ENCODE measurements at regions not wholly inside any gene's neighbourhood (a gene's known extent, or its start where the extent isn't known, plus 50 kb on each side); places are given as distances from the start of the nearest gene placed in this dataset.

DNA sequence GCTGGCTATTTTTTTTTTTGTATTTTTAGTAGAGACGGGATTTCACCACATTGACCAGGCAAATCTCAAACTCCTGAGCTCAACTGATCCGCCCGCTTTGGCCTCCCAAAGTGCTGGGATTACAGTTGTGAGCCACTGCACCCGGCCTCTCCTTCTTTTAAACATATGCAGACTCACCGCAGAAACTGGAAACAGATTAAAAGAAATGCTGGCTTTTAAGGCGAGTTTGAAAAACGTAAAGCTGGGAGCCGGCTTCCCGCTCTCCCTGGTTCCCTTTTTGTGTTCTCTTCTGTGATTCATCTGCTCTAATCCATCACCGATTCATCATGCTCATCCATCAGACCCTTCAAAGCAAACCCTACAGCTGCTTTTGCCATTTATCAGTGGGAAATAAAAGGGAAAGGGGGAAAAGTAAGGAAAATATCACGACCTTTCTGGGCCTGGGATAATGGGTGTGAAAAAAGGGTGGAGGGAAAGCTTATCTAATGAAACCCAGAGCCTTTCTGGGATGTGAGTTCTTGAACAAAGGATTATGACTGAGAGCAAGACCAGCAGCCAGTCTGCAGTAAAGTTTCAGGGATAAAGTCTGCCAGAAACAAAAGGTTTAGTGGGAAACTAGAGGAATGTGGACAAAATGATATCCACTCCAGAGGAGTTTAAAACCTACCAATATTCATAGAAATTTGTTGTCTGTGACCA is 92.3 kb upstream of the LRIG1 start:
- DNase-seq (ENCODE audit: low read depth in 2 of 2) = no peak

DNA sequence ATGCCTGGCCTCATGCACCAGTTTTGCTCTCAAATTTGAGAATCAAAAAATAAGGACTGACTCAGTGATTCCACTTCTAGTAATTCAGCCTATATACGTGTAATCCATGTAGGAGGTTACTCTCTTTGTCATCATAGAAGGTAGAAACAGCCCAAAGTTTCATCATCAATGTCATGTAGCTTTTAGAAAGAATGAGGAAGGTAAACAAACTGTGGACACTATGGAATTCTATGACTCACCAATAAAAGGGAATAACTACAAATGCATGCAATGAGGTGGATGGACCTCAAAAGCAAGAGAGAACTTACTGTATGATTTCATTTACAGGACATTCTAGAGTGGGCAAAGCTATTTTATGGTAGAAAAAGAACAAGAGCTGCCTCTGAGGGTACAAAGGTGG is 93.2 kb upstream of the LRIG1 start:
- no peak for DNase-seq (ENCODE audit: low read depth in 2 of 2)

DNA sequence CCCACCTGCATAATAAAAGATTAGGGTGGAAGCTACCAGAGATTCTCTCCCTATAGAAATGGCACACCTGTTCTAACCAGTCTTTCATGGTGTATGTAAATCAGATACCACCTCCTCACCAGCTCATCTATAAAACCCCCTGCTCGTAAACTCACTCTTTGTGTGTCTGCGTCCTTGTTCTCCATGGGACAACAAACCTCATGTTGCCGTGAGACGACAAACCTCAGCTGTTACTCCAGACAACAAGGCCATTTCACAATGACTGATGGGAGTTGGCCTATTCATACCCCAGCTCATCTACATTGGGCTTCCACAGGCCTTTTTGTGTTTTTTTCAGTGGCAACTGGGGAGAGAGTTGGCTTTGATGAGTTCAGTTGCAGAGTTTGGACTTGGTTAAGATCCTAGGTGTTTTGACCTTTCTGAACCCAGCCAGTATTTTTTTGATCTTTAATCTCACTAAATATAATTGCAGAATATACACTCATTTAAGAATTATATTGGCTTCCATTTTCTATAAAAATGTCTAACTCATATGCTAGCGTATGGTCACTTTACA is 96.6 kb upstream of the LRIG1 start:
- DNase-seq (ENCODE audit: low read depth in 2 of 2) = no peak

DNA sequence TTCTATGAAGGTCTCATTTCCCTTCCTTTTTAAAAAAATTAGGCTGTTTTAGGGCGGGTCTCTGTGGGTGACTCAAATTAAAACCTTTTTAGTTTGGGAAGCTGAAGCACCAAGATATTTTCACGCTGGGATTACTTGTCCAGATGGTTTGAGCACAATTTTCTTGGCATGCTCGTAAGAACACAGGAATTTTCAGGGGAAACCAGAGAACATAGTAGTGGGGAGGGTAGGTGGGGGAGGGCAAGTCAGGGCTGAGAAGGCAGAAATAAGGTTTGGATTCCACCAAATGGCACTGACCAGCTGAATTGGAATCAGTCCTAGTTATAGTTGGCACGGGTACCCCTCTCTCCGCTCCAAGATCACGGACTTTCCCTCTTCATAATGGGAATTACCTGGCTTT is 97.3 kb upstream of the LRIG1 start:
- no peak for DNase-seq (ENCODE audit: low read depth in 2 of 2)

DNA sequence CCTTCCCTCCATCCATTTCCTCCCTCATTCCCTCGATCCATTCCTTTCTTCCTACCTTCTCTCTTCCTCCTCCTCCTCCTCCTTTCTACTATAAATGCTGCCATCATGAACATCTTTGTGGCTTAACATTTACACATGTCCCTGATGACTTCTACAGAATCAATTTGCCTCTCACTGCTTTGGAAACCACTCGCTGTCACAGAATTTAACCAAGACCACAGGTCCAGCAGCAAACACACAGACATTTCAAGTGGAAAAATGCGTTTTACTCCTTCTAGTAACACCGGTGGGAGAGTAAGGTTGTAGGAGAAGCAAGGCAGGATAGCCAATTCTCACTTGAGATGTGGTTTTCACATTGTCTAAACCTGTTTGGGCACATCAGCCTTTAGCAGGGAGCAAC is 101.4 kb upstream of the LRIG1 start:
- DNase-seq (ENCODE audit: low read depth in 2 of 2) = no peak

DNA sequence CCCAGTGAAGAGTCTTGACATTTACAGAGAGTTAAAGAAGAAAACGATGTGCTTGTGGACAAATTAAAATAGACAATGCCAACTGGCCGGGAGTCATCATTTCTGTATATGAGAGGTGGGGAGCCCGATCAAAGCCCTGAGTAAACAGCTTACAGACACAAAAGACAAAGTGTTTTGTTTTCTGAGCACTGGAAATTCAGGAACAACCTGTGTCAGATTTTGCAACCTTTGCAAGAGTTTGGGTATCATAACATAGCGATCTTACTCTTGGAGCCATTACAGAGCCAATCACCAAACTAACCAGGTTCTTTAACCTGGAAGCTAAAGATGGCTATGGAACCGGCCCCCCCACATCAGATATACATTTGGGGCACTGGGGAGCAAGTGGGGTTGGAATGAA is 101.9 kb upstream of the LRIG1 start:
- no peak for DNase-seq (ENCODE audit: low read depth in 2 of 2)

DNA sequence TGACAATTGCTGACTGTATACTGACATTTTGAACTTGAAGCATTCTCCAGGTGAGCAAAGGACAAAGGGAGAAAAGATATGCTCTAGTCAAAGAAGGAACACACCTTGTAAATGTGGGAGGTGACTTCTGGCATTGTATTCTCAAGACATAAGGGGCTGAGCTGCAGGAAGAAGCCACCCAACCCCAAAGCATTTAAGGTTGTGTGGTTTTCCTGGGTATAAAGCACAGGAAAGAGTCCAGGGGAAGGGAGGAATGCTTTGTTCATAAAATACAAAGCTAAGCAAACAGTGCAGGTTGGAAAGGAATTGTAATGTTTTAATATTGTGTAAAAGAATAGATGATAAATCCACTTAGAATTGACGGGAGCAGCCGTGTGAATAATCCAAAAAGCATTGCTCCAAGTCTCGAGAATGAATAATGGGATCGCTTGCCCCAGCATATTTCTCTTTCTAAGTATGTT is 102.4 kb upstream of the LRIG1 start:
- DNase-seq (ENCODE audit: low read depth in 2 of 2) = no peak

DNA sequence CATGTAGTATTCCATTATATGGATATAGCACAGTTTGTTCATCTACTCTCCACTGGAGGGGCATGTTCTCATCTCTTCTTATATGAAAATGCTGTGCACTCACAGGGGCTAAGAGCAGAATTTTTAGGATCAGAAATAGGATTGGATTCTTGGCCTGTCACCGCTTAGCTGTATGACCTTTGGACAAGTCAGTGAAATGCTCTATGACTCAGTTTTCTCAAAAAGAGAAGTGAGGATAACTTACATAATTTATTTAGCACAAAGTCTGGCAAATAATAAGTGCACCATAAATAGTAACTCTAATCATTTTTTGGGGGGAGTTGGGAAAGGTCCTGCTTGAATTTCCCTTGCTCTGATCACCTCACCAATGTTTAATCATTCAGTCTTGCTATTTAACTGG is 103.7 kb upstream of the LRIG1 start:
- no peak for DNase-seq (ENCODE audit: low read depth in 2 of 2)

DNA sequence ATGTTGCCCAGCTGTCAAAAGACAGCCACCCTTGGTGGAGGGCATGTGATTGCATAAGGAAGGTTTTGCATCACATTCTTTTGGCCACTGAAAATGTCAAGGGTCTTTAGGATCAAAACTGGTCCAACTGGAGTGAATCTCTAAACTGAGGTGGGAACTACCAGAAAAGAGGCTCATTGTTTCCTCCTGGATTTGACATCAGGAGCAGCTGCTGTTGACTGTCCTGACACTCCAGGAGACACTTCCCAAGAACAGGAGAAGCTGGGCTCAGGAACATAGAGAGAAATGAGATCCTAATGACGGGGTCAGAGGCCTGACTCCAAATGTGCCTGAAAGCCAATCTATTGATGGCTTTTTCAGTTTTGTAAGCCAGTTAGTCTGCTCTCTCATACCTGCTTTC is 105.3 kb upstream of the LRIG1 start:
- no peak for DNase-seq (ENCODE audit: low read depth in 2 of 2)

DNA sequence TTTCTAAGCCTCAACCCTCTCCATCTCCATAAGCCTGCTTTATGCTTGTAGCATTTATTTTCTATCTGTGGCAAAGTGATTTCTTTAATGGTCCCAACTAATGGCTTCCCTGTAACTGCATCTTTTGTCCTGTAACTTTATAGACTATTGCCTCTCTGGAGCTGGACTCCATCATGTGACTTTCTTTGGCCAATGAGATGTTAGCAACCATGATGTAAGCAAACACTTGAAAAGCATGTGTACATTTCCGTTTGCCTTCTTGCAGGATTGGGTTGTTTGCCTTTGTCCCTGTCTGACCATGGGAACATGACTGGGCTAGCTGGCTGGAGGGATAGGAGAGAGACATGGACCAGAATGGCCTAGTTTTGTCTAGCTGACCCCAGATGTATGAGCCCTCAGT is 106.0 kb upstream of the LRIG1 start:
- DNase-seq (ENCODE audit: low read depth in 2 of 2) = no peak

DNA sequence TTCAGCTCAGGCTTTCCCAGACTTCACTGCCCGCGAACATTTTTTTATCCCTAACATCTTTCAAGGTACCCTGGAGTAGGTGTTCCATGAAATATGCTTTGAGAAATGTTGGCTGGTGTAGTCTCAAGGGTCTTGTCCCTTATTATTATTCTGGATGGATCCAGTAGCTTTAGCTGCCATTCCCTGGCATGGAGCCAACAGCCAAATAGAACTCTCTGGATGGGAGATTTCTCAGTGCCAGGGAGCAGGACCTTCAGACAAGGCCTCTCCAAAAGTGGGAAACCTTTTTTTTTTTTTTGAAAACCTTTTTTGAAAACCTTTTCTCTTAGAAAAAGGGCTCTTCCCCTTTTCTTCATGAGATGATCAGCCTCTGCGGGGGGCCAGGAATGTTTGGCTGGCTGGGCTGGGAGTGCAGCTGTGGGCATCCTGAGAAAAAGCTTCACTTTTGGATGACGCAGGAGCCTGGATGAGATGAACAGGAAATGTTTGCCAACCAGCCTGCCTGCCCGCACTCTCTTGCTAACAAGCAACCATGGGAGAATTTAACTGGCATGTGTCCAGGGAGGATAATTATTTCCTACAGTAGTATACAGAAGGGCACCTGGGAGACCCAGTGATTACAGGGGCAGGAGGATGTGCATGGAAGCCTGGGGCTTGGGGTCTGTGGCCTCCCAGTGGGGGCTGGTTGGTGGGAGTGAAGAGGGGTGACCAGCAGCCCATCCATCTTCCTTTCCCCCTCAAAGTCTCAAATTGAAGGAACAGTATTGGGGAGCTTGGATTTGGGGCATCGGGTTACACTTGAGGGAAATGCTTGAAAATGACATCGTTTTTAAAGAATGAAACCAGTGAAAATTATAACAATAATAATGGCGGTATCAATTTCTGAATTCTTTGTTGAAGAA is 109.1 kb upstream of the LRIG1 start:
- no peak for DNase-seq (ENCODE audit: low read depth in 2 of 2)

DNA sequence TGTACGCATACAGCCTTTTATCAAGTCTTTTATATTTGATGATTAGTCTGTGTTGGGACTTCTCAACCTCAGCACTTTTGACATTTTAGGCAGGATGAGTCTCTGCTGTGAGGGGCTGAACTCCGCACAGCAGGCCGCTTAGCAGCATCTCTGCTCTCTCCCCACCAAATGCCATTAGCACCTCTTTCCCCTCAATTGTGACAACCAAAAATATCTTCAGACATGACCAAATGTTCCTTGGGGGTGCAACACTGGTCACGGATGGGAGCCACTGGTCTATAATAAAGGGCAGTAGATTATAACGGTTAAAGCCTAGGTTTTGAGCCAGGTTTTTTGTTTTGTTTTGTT is 109.7 kb upstream of the LRIG1 start:
- DNase-seq (ENCODE audit: low read depth in 2 of 2) = no peak

DNA sequence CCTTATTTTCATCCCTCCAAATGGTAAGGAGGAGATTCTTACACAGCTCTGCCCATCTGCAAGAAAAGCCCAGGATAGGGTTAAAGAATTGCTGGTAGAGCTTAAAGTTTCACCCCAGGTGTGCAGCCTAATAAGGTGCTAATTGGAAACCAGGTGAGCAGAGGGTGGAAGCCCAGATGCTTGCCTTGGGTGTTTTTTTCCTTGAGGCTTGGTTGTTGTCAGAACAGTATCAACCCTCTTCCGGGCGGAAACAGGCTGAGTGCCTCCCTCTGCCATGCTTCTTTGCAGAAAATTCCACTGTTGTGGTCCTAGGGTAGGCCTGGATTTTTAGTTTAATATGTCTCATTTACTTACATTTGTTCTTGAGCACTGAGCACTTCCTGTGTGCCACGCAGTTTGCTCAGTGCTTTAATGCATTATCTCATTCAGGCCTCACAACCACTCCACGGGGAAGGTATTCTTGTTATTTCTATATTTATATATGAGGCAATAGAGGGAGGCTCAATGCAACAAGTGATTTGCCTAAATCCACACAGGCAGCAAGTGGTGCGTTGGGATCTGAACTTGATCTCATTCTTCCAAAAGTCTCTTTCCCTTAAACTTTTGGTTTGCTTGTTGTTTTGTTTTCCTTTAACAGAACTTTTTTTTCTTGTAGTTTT is 115.0 kb upstream of the LRIG1 start:
- no peak for DNase-seq (ENCODE audit: low read depth in 2 of 2)

DNA sequence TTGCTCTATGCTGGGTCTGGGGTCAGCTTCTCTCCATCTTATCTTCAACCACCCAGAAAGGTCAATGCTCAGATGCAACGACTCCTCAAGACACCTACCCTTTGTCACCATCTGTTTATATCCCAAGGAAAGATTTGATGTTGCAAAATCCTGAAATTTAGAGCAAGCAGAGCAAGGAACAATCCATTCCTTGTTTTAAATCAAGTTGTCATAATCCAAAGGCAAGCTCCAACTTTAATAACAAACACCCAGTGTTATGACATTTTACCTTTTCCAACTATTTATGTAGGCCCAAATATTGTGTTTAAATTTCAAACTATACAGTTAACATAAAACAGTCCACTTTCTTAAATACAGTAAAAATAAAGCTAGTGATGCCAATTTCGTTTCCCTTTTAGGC is 116.5 kb upstream of the LRIG1 start:
- no peak for DNase-seq (ENCODE audit: low read depth in 2 of 2)

DNA sequence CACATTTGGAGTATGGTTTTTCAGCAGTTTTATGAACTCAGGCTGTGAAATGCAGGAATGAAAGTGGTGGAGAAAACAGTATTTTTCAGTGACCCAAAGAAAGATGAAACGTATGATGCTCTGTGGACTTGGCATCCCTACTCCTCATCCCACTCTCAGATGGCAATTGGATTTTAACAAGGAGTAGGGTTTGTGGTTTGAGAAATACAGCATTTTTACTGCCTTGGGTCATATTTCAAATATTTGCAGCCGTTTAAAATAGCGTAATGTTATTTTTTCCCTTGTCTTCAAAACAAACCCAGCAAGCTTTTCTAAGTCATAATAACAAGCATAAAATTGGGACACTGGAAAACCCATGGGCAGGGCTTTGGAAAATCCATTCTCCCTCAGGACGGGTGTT is 117.2 kb upstream of the LRIG1 start:
- no peak for DNase-seq (ENCODE audit: low read depth in 2 of 2)

DNA sequence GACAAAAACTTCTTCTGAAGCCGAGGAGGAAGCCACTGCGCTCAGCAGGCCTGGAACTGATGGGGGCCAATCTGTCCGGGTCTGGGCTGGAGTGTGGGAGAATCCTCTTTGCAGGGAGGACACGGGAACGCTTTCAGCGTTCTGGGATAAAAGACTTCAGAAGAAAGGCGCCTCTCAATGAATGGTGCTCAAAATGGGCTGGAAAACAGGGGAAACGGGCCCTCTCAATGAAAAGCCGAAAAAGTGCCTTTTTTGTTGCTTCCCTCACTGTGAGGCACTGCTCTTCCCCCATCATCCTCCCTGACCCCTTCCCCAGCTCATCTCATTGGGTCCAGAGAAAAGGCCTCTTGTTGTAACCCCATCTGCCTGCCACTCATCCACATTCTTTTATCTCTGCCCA is 119.5 kb upstream of the LRIG1 start:
- DNase-seq (ENCODE audit: low read depth in 2 of 2) = no peak

DNA sequence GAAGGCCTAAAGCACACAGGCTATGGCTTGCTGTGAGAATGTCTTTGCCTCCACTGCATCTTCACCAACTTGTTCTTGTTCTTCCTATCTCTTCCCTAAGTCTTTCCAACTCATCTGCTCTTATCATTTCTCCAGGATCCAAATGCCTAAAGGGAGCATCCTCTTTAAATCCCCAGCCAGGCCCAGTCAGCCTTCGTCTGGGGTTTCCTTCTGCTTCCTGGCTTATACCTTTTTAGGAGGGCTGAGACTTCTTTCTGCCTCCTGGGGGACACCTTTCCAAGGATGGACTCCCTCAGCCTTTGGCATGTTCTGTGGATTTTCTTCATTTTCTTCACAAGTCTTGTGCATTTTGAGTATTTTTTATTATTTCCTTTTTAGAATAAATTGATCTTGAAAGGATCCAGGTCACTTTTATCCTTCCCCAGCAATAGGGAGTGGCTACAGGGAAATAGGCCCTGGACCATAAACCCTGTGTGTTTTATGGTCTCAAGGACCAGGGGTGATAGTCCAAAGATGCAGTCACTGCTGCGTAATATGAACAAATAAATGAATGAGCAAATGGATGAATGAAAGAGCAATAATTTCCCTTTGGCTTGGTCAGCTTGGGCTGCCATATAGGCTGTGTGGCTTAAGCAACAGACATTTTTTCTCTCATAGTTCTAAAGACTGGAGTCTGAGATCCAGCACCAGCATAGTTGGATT is 122.1 kb upstream of the LRIG1 start:
- DNase-seq (ENCODE audit: low read depth in 2 of 2) = no peak

DNA sequence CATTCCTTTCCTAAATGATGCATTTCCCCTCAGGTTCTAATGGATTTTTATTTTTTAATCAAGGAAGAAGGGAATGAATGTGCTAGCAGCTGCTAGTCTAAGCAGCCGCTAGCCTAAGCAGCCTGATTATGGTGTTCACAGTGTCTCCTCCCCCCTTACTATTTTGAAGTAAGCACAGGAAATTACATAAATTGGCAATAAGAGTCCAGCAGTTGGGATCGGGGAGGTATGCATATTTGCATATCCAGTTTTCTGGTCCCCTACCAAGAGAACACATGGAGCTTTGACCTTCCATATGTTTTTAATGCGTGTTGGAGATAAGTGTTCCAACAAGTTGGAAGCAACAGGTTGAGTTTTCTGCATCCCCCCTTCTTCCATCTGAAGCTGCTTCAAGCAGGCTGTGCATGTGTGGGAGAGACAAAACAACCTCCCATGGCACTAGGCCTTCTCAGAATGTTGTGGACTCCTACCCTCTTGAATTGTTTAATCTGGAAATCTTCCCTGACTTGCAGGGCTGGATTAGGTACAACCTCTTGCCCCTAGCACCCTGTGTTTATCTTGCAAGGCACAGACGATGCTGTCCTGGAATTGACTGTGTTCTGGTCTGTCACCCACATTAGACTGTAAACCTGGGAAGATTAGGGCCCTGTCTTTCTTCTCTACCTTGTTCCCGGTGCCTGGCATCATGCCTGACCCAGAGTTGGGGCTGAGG is 124.8 kb upstream of the LRIG1 start:
- no peak for DNase-seq (ENCODE audit: low read depth in 2 of 2)

DNA sequence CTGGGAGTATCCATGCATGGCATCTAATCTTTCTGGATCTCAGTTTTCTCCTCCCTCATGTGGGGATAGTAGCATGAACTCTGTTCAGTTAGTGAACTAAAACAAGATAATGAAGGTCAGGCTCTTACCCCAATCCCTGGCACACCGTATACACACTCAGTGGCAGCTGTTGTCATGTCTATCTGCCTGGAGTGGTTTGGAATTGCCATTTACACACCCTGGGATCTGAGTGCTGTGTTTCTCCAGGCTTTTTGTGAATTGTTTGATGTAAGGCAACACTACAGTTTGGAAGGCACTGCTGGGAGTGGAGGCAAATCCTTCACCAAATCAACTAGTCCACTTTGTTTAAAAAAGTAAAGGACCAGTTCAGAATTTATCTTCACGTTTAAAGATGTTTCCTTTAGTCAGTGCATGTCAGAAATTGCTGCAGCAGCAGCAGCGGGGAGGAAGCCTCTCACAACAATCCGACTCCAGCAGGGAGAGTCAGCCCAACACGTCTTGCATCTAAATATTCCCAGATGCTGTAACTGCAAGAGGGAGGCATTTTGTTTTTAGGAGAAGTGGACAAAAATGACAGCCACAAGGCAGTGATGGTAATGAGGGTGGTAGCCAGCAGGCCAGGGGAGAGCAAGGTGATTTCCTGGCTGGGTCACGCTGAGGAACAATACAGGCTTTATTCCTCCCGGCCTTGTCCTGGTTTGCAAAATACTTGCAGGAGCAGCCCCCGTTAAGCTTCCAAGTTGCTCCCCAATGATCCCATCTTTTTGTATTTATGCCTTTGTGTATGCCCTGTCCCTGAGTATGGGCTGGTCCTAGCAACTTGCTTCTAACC is 128.5 kb upstream of the LRIG1 start:
- DNase-seq (ENCODE audit: low read depth in 2 of 2) = no peak

DNA sequence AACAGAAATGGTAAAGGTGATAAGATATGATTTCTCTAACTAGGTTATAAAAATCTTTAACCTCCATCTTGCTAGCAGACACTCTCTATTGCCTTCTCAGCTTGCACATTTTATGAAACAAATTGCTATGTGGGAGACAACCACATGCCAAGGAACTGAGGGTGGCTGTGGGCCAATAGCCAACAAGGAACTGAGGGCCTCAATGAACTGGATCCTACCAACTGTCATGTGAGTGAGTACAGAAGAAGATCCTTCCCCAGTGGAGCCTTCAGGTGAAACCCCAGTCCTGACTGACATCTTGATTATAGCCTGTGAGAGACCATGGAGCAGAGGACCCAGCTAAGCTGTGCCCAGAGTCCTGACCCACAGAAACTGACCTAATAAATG is 129.2 kb upstream of the LRIG1 start:
- no peak for DNase-seq (ENCODE audit: low read depth in 2 of 2)

Data from stimulated activated CD8-positive, alpha-beta memory T cell treated with anti-CD3 and anti-CD28 coated beads, Interleukin-7, amount 100 ng/mL, for 4 hours (primary cell).